ENCODE measurements at regions not wholly inside any gene's neighbourhood (a gene's known extent, or its start where the extent isn't known, plus 50 kb on each side); places are given as distances from the start of the nearest gene placed in this dataset.

- no peaks in the 10 kb centered on the region for H3K27me3 ChIP-seq
- H3K27ac ChIP-seq, result no peak overlapping the region
- H3K9me3 ChIP-seq, result peaks cover 0 to 6% of the 10 kb centered on the region in 2 donors
- intact Hi-C loops (cut with DNase I), result no loop called here
- H3K4me1 ChIP-seq, result no peaks in the 10 kb centered on the region
- TF ChIP-seq CTCF (IDR thresholded peaks at IDR 0.05), result no peak
- DNase-seq (ENCODE audit: low spot score in 2 of 2), result no peak
- no peaks in the 10 kb centered on the region for H3K36me3 ChIP-seq
- no peak overlapping the region for H3K4me3 ChIP-seq
Observed at GRCh38 chr2:2822143-2822542, 491.1 kb upstream of the MYT1L start.

GRCh38 chr2:2812648-2813047, 481.6 kb upstream of the MYT1L start:
- Histone ChIP-seq H3K36me3 (no peaks in the 10 kb centered on the region), H3K4me1 (no peaks in the 10 kb centered on the region), H3K27me3 (no peaks in the 10 kb centered on the region), H3K4me3 (no peak overlapping the region), H3K9me3 (peaks cover 7 to 15% of the 10 kb centered on the region in 2 donors), H3K27ac (no peak overlapping the region)
- TF ChIP-seq CTCF (IDR thresholded peaks at IDR 0.05), result no peak
- DNase-seq (ENCODE audit: low spot score in 2 of 2), result peak in 1 of 2 donors; percentile 21
- intact Hi-C loops (cut with DNase I), result no loop called here

GRCh38 chr2:2812117-2812516, 481.0 kb upstream of the MYT1L start:
- intact Hi-C loops (cut with DNase I), result no loop called here
- H3K9me3 ChIP-seq, result peaks cover 7 to 15% of the 10 kb centered on the region in 2 donors
- H3K4me1 ChIP-seq, result no peaks in the 10 kb centered on the region
- TF ChIP-seq CTCF (IDR thresholded peaks at IDR 0.05), result no peak
- no peak overlapping the region for H3K4me3 ChIP-seq
- no peak overlapping the region for H3K27ac ChIP-seq
- H3K27me3 ChIP-seq, result no peaks in the 10 kb centered on the region
- no peaks in the 10 kb centered on the region for H3K36me3 ChIP-seq
- DNase-seq (ENCODE audit: low spot score in 2 of 2), result no peak

- H3K4me3 ChIP-seq, result no peak overlapping the region
- no peak for TF ChIP-seq CTCF (IDR thresholded peaks at IDR 0.05)
- DNase-seq (ENCODE audit: low spot score in 2 of 2), result no peak
- no peaks in the 10 kb centered on the region for H3K36me3 ChIP-seq
- no peaks in the 10 kb centered on the region for H3K4me1 ChIP-seq
- H3K27ac ChIP-seq, result no peak overlapping the region
- peaks cover 7 to 12% of the 10 kb centered on the region in 2 donors for H3K9me3 ChIP-seq
- no peaks in the 10 kb centered on the region for H3K27me3 ChIP-seq
- intact Hi-C loops (cut with DNase I), result no loop called here
Observed at GRCh38 chr2:2810504-2810903, 479.4 kb upstream of the MYT1L start.

GRCh38 chr2:2809771-2810170, 478.7 kb upstream of the MYT1L start:
- intact Hi-C loops (cut with DNase I), result no loop called here
- no peak for DNase-seq (ENCODE audit: low spot score in 2 of 2)
- peaks cover 7 to 12% of the 10 kb centered on the region in 2 donors for H3K9me3 ChIP-seq
- no peaks in the 10 kb centered on the region for H3K4me1 ChIP-seq
- H3K27ac ChIP-seq, result no peak overlapping the region
- H3K4me3 ChIP-seq, result no peak overlapping the region
- H3K27me3 ChIP-seq, result no peaks in the 10 kb centered on the region
- no peaks in the 10 kb centered on the region for H3K36me3 ChIP-seq
- no peak for TF ChIP-seq CTCF (IDR thresholded peaks at IDR 0.05)

GRCh38 chr2:2808551-2809058, 477.5 kb upstream of the MYT1L start:
- intact Hi-C loops (cut with DNase I), result no loop called here
- no peak overlapping the region for H3K4me3 ChIP-seq
- H3K27me3 ChIP-seq, result no peaks in the 10 kb centered on the region
- DNase-seq (ENCODE audit: low spot score in 2 of 2), result no peak
- H3K27ac ChIP-seq, result no peak overlapping the region
- TF ChIP-seq CTCF (IDR thresholded peaks at IDR 0.05), result no peak
- H3K4me1 ChIP-seq, result no peaks in the 10 kb centered on the region
- H3K36me3 ChIP-seq, result no peaks in the 10 kb centered on the region
- peaks cover 0 to under 1% of the 10 kb centered on the region in 2 donors for H3K9me3 ChIP-seq
